ENCODE measurements at regions not wholly inside any gene's neighbourhood (a gene's known extent, or its start where the extent isn't known, plus 50 kb on each side); places are given as distances from the start of the nearest gene placed in this dataset.

DNA sequence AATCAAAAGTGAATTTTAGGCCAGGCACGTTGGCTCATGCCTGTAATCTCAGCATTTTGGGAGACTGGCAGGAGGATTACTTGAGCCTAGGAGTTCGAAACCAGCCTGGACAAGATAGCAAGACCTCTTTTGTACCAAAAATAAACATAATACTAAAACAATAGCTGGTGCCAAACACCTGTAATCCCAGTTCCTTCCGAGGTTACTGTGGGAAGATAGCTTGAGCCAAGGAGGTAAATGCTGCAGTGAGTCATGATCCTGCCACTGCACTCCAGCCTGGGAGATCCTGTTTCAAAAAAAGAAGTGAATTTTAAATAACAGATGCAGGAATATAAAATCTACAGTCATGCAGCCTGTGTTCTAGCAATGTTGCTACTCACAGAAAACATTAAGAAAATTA, 488.3 kb downstream of the PPARGC1A start:
- no peak for DNase-seq (ENCODE audit: low spot score)

DNA sequence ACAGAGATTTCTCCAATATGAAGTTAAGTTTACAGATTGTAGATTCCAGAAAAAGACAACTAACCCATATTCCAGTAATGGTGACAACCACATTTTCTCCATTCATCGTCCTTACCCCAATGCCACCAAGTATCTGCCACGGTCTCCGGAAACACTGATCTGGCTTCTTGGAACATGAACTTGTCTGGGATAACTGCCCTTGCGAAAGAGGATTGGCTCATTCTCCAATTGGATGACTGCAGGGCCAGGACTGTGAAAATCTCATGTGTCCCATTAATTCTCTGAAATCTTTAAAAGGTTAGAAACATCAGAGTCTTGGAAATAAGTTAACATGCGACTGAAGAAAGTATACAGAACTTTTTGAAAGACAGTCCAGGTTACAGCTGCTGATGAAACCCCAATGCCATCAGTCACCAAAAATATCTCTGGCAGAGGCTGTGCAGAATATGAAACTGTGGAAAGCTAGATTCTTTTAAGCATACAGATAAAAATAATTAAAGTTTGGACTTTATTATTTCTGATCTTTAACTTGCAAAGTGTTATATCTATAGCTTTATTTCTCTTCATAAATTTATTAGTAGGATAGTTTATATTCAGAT, 496.9 kb downstream of the PPARGC1A start:
- no peak for DNase-seq (ENCODE audit: low spot score)

DNA sequence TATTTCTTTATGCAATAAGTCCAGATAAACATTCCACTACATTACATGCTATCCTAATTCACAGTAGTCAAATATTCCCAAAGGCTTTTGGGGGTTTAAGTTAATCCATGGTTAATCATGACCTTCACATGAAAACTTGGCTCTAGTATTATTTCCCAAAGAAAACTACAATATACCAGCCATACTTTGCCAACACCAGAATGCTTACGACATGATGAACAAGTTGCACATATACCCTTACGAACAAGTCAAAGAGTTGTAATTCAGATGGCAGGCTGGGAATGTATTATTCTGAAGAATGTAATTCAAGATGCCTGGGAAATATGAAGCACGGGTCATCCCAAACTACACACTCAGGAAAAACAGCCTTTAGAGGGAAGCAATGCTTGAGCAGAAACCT, 499.6 kb downstream of the PPARGC1A start:
- DNase-seq (ENCODE audit: low spot score) = no peak

DNA sequence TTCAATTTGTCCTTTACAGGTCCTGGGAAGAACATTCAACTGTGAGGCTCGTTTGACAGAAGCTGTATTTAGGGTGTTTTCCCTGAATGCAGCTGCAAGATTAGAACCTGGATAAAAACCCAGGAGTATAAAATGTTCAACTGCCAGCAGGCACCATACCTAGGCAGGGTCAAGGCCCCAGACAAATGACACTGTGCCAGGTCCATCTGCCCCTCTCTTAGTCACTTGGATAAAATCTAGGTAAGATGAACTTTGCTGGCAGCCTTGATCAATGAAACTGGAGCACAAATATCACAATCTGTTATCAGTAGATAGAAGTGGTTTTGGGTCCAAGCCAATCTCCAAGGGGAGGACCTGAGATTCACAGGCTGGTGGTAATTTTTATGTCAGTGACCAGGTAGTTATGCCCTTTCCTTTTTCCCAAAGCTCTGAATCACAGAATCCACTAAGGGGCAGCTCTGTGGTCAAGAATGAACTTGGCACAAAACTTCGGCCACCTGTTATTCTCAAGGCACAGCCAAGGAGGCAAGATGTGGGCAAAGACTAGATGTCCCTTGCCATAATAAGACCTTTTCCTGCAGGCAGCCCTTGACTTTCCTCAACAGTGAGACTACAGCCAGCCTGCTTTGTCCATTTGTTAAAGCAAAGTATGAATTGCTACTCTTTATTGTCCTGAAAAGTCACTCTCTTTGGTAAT, 501.0 kb downstream of the PPARGC1A start:
- no peak for DNase-seq (ENCODE audit: low spot score)

DNA sequence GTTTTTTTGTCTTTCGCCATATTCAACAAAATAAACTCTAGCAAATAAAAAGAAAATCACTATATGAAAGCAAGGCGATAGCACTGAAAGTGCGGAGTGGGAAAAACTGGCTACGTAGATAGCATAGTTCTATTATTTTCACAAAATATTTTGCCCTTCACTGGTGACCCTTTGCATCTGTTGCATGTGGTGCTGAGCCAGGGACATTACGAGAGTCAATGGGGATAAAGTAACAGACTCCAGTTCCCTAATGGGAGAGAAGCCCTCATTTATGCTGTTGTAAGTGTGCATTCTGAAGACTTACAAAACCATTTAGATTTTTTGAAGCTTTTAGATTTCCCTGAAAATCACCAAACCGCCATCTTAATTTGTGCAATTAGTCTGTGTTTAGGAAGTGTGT, 501.6 kb downstream of the PPARGC1A start:
- no peak for DNase-seq (ENCODE audit: low spot score)

DNA sequence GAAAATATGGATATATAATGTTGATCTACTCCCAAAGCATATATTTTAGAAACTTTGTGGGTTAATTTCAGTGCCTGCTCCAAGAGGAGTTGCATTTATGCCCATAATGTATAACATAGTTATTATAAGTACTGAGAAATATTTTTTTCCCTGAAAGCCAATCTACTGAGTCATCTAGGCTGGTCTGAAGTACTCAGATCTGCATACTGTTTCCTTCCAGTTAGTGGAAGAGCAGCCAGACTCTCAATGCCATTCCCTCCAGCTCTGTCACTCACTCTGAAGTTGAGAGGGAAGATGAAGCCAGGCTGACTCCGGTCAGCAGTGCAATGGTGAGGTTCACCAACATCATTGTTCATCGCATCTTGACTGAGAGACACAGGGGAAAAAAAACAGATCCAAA, 505.1 kb downstream of the PPARGC1A start:
- no peak for DNase-seq (ENCODE audit: low spot score)

DNA sequence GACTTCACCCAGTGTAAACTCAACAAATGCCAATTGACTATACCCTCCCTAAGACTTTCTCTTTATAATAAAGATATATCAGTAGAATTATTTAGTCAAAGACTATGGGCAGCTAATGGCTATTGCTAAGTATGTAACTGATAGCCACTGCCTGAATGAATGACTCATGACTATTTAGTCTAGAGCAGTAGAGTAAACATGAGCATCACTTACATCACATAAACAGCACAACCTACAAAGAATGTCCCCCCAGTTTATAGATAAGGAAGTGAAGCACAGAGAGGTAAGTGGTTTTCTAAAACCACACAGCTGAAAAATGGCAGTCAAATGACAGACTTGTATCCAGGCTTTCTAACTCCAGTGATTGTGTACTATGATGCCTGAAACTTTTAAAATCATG, 507.0 kb downstream of the PPARGC1A start:
- DNase-seq (ENCODE audit: low spot score) = no peak

DNA sequence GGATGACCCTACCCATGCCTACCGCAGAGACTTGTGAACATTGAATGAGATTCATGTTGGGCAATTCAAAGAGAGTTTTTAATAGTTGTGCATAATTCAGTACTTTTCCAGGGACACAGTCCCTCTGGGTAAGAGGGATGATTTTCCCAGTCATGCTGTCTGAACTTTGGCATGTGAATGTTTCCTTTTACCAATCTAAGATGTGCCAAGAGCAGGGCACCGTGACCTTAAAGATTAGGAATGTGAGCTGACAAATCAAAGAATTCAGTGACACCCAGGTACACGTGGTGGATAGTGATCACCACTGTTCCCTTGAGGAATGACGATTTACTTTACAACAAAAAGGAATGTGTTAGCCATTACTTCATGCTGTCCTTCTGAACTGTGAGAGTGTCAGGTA, 515.6 kb downstream of the PPARGC1A start:
- DNase-seq (ENCODE audit: low spot score) = no peak

DNA sequence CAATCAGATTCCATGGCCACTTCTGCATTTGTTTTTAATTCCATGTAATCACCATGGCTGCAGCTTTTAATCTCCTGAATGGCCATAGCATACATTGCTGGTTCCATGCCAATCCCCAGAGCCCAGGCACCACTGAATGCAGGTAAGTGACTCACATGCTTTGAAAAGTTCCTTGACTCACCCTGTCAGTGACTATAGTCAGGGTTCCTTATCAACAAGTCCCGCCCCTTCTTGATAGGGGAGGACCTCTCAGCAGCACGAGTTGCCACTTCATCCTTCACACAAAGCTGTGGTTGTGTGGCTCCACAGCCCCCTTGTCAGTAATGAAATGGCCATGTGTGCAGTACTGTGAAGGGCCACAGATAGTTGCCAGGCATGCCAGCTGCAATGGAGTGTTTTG, 516.6 kb downstream of the PPARGC1A start:
- peak; percentile 16 for DNase-seq (ENCODE audit: low spot score)

DNA sequence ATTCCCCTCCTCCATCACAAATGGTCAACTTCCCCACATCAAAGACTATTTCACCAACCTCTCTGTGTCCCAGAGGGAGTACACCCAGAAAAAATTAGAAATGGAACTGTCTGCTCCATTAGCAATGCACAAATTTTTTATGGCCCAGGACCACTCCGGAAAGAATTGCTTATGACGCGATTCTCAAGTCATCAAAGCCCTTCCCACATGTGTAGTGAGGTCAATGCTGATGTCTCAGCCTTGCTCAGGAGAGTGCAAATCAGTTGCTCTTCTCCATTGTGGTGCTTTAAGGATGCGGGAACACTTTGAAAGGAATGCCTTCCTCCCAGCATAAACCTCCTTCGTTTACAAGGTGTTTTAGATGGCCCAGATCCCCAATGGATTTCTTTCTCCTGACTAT, 518.3 kb downstream of the PPARGC1A start:
- no peak for DNase-seq (ENCODE audit: low spot score)

DNA sequence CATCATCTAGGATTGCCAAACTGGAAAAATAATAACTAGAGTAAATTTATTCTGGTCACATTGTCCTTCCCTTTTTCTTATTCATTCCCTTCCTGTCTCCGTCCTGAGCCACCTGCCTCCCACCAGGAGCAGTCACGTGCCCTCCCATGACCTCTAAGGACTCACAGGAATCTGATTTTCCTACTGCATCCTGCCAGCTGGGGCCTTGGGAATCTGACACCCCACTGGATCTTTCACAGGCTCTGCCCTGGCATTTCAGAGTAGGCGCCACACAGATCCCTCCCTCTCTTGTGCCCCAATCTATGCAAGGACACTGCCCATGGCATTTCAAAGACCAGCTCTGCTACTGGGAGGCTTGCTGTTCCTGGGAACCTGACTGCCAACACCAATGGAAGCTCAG, 520.5 kb downstream of the PPARGC1A start:
- DNase-seq (ENCODE audit: low spot score) = no peak

DNA sequence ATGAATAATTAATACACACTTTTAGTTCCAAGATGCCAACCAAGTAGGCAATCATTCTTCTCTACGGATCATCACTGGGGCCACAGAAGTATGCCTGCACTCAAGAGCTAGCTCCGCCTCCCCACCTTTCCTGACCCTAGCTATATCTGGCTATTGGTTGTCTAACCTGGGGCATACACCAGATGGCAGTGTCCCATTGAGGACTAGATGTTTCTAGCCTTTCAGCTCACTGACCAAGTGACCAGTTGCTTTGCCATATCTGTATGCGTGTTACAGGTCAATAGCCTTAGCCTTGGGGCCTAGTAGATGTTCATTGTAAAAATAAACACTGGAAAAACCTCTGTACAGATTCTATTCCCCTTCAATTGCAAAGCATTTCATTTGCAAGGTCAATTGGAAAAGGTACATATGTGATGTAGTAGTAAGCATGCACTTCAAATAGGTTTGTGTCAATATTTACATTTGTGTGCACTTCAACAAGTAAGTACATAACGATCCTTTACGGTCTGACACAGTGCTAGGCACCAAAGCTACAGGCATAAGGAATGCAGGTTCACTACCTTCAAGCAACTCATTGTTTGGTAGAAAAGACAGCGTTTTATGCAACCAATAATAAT, 521.7 kb downstream of the PPARGC1A start:
- no peak for DNase-seq (ENCODE audit: low spot score)

DNA sequence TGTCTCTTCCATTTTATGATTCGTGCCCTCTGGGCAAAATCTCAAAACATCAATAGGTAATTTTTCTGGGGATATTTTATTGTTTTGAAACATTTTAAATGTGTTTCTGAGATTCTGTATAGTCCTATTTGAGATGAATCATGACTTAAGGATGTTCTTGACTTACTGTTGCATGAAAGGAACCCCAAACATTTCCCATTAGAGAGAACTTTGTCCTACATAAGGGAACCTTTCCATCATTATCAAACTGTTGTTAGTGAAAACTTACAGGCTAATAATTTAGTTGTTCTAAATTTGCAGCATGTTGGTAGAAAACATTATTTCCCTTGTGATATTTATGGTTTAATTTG, 523.3 kb downstream of the PPARGC1A start:
- DNase-seq (ENCODE audit: low spot score) = no peak

DNA sequence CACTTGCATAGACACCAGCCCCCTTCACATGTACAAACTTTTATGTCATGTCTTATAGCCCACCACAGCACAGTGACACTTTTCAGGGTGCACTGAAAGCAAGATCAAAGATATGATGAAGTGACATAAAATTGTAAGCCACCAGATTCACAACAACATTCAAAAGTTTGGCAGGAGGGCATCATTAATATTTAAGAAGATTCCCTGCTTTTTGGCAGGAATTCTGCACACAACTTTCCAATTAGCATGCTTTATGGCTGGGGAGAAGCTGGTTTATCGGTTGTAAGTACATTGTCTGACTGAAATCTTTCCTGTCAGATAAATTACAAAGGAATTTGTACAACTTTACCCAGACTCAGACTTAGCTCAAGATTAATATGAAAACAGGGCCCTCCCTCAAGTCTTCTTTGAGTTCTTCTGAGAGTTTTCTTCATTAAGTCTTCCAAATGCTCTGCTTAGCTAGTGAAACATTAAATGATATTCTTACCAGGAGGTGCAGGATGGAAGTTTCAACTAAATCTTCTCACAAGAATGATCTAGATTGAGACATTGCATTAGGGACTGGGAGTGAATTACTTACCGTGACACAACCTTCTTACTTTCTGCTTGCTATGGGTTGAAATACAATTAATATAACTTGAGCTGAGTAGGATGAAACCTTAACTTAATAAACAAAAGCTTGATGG, 523.8 kb downstream of the PPARGC1A start:
- DNase-seq (ENCODE audit: low spot score) = no peak

DNA sequence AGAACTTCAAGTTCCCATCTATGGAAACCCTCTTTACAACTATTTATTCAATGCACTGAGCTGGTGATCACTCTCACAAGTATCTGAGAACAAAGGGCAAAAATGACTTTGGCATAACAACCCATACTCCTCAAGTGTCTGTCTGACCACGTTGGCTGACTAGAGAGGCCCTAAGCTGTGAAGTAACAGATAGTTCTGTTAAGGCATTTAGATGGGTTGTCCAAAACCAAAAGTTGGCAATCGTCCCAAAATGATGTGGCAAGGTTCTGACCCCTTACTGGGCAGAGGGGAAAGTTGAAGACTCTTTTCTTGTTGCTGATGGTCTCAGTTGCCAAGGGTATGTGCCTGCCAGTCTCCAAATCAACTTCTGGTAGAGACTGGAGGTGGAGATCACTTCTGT, 524.8 kb downstream of the PPARGC1A start:
- DNase-seq (ENCODE audit: low spot score) = no peak

DNA sequence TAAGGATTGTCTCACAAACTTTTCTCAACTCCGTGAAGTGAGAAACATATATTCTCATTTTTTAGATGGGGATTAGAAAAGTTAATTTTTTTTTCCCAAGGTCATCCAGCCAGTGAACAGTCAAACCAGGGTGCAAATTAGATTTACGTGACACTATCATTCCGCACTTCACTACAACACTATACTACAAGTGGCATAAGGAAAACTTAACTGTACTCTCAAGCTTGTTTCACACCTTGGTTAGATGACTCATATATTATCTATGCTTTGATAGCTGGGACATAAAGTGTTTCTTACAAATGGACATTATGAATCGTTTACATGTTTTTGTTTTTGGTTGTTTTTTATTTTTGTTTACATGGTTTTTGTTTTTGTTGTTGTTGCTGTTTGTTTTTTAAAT, 525.7 kb downstream of the PPARGC1A start:
- no peak for DNase-seq (ENCODE audit: low spot score)

DNA sequence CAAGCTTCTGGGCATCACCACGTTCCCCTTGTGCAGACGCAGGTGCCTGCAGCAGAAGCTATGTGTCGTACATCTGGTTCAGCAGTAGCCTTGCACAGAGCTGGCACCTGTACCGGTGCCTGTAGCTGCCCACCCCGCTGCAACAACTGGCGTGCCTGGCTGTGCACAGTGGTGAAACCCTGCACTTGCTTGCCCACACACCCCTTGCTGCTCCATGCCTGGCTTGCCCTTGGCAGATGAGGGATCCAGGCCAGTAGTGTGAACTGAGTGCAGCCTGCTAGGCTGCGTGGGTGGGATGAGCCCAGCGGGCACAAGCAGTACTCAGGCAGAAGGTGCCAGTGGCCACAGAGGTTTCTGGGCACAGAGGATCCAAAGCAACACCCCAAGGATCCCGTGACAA, 528.4 kb downstream of the PPARGC1A start:
- no peak for DNase-seq (ENCODE audit: low spot score)

DNA sequence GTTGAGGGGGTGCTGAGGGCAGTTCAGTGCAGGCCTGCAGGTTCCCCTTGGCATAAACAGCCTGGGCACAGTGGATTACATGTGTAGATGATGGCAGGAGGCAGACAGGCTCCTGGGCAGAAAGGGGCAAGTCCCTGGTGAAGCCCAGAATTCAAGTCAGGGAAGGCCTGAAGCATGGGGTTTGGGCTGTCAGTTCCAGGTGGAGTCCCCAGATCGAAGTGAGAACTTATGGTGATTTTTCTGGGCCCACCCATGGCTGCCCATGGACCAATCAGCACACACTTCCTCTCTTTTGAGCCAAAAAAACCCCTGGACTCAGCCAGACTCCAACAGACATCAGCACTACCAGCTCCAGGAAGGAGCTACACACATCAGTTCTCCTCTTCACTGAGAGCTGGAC, 529.1 kb downstream of the PPARGC1A start:
- no peak for DNase-seq (ENCODE audit: low spot score)

DNA sequence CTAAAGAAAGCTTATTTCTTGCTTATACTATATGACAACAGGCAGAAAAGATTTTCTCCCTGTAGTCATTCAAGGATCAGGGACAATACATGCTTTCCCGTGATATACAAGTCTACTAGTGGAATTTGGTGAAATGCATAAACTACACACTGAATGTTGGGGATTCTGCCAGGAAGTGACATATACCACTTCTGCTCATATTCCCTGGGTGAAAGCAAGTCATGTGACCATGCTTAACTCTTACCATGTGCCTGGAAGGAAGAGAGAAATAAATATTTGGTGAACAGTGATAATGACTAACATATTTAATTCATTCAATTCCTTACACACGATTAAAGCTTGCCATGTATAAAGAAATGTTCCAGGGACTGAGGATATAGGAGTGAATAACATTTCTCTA, 534.6 kb downstream of the PPARGC1A start:
- DNase-seq (ENCODE audit: low spot score) = no peak

DNA sequence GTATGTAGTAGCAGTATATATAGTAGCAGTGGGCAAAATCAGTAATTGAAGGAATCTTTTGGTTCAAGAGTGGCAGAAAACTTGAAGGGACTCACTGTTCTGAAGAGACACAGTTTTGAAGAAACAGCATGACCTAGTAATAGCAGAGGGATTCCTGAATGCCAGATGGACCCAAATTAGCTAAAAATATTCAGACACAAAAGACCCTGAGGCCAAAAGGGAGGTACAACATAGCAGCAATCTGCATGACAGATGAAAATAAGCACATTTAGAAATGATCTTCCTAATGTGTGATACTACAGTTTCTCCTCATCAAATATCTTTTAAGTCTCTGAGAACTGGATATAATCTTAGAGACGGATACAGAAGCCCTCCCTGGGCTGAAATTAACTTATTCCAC, 536.6 kb downstream of the PPARGC1A start:
- DNase-seq (ENCODE audit: low spot score) = no peak

DNA sequence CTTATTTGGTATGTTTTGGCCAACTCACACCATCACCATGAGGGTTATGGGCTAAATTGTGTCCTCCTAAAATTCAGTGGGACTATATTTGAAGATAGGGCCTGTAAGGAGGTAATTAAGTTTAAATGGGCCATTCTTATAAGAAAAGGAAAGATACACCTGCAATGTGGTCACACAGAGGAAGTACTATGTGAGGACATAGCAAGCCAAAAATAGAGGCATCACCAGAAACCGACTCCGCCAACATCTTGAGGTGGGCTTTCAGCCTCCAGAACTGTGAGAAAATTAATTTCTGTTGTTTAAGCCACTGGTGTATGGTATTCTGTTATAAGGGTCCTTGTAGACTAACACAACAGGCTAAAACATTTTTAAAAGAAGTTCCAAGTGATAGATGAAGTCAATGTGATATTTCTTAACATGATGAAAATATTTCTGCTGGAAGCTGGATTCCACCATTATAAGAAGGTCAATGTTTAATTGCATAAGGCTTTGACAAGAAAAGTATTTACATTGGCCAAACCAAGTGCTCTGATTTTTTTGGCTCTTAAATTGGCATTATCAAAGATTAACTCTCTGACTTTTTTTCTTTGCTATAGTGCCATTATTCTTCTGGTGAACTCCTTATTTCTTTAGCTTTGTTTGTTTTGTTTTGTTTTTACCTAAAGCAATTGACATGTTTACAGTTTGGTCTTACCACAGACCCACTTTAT, 540.9 kb downstream of the PPARGC1A start:
- DNase-seq (ENCODE audit: low spot score) = no peak

DNA sequence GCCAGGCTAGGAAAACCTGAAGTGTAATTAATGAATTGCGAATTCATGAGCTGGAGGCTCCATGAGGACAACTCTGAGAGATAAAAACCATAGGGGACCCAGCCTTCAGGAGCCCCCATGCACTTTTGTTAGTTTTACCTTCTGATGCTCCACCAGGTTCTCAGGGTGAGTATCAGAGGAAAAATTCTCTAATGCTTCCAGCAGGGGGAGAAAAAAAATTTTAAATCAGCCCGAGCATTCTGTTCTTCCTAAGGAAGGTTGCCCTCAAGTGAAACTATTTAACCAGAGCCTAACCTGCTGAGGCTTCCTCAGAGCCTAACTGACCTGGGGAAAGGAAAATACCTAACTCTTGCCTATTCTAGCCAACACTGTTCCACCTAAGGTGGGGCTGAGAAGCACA, 552.6 kb downstream of the PPARGC1A start:
- no peak for DNase-seq (ENCODE audit: low spot score)

All from globus pallidus (tissue), 1 donor.